GM18868 (cell line): ENCODE measurements at regions not wholly inside any gene's neighbourhood (a gene's known extent, or its start where the extent isn't known, plus 50 kb on each side); places are given as distances from the start of the nearest gene placed in this dataset.
"Not testable (repeated sequence)": the region's sequence is repeated elsewhere in the genome, so short reads cannot be mapped to it uniquely, and the experiment has no call there.

Experiments used
- ATAC-seq: cut with Tn5 transposase; IDR thresholded peaks from one replicate; pipeline ENCODE4 v1.9.1; 2021; ENCODE audit warnings: mild to moderate bottlenecking, moderate library complexity; ENCODE audit not compliant: unreplicated experiment

DNA sequence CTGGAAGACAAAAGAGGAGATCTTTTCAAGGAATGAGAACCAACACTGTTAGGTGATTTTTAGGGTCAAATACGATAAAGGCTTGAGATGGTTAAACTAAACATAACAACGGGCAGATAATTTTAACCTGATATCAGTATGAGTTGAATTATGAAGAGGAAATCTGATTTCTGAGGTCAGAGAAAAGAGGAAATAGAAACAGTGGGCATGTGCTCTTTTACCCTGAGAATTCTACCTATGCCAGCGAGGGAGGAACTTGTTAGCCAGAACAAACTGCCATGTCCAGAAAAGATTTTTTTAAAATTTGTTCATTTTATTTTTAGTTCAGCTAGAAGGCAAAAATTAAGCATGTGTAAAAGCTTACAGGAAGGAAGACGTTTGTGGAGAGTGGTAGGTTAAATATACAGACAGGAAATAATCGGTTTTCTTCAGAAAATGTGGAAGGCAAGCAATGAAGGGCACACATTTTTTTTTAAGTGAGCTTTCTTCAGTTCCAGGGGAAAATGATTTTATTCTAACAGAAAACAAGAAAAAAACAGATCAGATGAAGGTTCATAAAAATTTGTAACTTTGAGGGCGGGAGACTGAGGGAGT is 1745.3 kb downstream of the MRPL39 start:
- ATAC-seq: no peak

DNA sequence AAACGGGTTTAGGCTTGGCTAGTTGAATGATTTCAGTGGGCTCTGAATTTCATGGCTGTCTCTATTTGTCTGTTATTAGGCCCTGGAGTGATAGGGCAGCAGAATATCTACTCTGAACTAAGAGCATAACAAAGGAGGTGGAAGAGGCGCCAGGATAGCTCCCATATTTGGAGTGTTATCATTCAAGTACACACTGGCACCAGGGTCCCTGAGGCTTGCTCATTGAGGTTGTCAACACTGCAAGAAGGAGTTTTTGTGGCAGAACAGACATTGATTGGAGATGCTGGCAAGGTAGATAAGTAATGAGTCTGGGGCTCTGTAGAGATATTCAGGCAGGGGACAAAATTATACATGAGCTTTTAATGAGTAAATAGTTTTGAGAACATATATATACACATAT is 1748.4 kb downstream of the MRPL39 start:
- no peak for ATAC-seq

- peak; percentile 88 for ATAC-seq
These were observed 1753.4 kb downstream of the MRPL39 start for GRCh38 chr21:23853796-23854379.

- no peak for ATAC-seq
These were observed 1769.7 kb downstream of the MRPL39 start for GRCh38 chr21:23837564-23837963.

- ATAC-seq: no peak
These were observed 1784.5 kb downstream of the MRPL39 start for GRCh38 chr21:23822760-23823159.

DNA sequence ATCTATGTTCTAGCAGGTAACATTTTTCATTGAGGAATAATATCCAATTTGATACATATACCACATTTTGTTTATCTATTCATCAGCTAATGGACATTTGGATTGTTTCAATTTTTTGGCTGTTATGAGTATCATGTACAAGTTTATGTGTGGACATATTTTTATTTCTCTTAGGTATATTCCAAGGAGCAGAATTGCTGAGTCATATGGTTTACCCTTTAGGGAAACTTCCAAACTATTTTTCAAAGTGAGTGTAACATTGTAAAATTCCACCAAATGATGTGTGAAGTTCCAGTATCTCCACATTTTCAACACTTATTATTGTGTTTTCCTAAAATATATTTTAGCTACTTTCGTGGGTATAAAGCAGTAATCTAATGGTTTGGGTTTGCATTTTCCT is 1789.9 kb downstream of the MRPL39 start:
- ATAC-seq: no peak

DNA sequence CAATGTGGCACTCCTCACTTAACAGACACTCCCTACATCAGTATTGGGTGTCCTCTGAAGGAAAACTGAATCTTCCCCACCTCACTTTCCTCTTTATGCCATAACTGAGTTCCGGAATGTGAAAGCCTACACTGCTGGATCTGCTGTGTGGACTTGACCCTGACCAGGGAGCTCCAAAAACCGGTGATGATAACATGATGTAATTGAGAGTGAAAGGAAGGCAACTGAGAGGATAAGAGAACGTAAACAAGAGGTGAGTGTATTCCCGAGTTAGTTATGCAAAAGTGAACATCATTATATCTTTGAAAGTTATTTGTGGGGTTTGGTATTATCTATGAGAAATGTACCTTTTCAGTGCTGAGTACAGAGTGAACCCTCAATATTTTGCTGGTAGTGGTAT is 1794.8 kb downstream of the MRPL39 start:
- ATAC-seq: no peak

- no peak for ATAC-seq
These were observed 1795.5 kb downstream of the MRPL39 start for GRCh38 chr21:23811805-23812204.

- ATAC-seq: no peak
These were observed 1797.7 kb downstream of the MRPL39 start for GRCh38 chr21:23809573-23809972.

DNA sequence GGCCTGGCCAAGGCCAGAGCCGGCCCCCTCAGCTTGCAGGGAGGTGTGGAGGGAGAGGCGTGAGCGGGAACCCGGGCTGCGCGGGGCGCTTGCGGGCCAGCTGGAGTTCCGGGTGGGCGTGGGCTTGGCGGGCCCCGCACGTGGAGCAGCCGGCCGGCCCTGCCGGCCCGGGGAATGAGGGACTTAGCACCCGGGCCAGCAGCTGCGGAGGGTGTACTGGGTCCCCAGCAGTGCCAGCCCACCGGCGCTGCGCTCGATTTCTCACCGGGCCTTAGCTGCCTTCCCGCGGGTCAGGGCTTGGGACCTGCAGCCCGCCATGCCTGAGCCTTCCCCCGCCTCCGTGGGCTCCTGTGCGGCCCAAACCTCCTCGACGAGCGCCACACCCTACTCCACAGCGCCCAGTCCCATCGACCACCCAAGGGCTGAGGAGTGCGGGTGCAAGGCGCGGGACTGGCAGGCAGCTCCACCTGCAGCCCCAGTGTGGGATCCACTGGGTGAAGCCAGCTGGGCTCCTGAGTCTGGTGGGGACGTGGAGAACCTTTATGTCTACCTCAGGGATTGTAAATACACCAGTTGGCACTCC is 1800.2 kb downstream of the MRPL39 start:
- ATAC-seq: not testable (repeated sequence)

GRCh38 chr21:23804866-23805265 is 1802.4 kb downstream of the MRPL39 start:
- no peak for ATAC-seq

DNA sequence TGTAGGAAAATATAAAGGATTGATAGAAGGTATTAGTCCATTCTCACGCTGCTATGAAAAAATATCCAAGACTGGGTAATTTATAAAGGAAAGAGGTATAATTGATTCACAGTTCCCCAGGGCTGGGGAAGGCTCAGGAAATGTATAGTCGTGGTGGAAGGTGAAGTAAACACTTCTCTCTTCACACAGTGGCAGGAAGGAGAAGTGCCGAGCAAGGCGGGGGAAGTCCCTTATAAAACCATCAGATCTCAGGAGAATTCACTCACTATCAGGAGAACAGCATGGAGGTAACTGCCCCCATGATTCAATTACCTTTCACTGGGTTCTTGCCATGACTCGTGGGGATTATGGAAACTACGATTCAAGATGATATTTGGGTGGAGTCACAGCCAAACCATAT is 1806.0 kb downstream of the MRPL39 start:
- ATAC-seq: no peak

GRCh38 chr21:23799376-23799775 is 1807.9 kb downstream of the MRPL39 start:
- no peak for ATAC-seq

- ATAC-seq: no peak
These were observed 1815.0 kb downstream of the MRPL39 start for GRCh38 chr21:23792300-23792699.

DNA sequence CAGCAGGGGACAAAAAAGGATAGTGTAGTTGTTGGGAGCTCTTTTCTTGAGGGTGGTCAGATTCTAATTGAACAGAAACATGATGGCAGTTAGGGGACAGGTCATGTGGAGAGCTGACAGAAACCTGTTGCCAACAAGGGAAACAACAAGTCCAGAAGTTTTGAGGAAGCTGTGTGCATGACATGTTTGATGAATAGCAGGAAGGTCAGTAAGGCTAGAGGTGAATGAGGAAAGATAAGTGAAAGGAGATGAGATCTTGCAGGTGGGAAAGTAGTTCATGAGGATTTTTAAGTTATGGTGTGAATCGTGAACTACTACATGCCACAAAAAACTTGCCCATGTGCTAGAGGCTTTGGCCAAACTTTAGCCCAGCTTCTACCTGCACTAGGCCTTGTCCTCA is 1817.4 kb downstream of the MRPL39 start:
- no peak for ATAC-seq

DNA sequence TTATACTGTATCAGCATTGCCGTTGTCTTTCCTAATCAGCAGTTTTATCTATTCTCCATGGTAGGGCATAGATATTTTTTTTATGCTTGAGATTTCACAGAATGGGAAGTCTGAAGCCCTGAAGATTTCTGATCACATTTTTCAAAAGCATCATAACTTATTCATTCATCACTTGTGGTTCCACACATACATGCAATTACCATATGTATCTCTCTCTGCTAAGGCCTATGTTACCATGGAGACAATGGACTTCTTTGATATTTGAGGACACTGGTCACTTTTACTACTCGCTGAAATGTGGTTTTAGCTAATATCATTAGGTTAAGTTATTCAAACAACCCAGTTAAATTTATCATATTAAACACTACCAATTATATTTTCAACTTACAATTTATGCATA is 1827.0 kb downstream of the MRPL39 start:
- ATAC-seq: no peak

DNA sequence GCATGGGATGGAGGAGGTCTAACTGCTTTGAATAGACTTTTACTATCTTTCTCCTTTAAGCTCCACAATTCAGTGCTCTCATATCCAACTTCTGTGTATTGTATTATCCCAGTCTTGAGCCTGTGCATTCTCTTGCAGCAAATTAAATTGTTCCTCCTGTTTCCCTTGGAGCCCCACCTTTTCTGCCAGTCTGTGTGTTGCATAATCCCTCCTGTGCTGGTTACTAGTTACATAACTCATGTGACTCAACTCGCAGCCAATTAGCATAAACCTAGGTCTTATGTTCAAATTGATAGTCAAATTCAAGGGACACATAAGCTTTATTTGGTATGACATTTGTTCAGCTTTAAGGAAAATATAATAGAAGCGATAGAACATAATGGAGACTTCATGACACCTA is 1863.5 kb downstream of the MRPL39 start:
- ATAC-seq: no peak

- no peak for ATAC-seq
These were observed 1866.8 kb downstream of the MRPL39 start for GRCh38 chr21:23740463-23740862.

DNA sequence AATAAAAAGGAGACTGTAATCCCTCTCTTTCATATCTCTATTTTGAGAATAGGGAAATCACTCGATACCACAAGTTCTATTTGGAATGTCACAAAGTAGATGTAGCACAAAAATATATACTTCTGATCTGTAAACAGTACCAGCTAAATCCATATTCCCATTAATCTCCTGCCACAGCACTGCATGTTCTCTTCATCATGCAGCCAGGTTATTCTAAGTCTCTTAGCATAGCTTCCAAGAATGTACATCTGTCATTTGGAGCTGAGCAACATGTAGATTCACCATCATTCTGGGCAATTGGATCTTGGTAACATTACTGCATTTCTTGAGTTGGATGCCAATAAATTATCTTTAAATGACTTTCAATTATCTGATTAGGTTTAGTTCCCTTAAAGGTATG is 1874.5 kb downstream of the MRPL39 start:
- no peak for ATAC-seq

DNA sequence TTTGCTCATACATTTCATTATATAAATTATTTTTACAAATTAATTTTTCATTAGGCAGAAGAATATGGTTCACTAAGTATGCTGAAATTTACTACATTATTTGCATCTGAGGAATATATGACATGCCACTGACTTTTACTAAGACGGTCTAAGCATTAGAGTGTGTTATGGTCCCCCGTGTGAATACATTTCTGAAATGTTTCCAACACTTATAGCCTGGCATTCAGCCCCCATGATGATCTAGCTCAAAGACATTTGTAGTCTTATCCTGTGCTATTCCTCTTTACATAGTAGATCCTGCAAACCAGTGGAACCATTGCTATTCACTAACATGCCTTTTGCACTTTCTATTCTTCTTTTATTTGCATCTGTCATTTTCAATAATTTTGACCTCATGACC is 1878.0 kb downstream of the MRPL39 start:
- no peak for ATAC-seq

DNA sequence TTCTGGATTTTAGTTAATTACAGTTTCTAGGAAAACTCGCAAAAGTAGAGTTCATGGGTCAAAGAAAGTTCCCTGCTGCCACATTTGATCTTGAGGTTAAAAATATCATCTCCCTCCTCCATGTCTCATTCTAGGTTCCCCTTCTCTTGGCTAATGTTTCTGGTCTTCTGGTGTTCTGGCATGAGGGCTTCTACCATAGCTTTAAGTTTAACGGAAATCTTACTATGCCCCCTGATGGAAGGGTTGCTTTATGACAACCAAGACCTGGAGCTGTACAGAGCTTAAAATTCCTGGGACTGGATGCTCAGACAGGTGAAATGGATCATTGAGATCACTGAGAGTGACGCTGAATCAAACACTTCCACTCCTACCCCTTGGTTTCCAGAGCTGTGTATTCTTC is 1881.7 kb downstream of the MRPL39 start:
- no peak for ATAC-seq

- ATAC-seq: no peak
These were observed 1888.6 kb downstream of the MRPL39 start for GRCh38 chr21:23718446-23719285.
